Limb (tissue), 2 donors: ENCODE measurements at regions not wholly inside any gene's neighbourhood (a gene's known extent, or its start where the extent isn't known, plus 50 kb on each side); places are given as distances from the start of the nearest gene placed in this dataset.
A peak's percentile ranks its signal among the peaks of the same experiment; 100 is the strongest.

ENCODE experiments used
- DNase-seq, 2 donors: peaks; one replicate each; pipeline ENCODE4 v3.0.0-alpha.2; 2016; ENCODE audit errors: extremely low spot score in 2 of 2

GRCh38 chr15:70210528-70210927, 112.8 kb upstream of the TLE3 start:
- DNase-seq = no peak

DNA sequence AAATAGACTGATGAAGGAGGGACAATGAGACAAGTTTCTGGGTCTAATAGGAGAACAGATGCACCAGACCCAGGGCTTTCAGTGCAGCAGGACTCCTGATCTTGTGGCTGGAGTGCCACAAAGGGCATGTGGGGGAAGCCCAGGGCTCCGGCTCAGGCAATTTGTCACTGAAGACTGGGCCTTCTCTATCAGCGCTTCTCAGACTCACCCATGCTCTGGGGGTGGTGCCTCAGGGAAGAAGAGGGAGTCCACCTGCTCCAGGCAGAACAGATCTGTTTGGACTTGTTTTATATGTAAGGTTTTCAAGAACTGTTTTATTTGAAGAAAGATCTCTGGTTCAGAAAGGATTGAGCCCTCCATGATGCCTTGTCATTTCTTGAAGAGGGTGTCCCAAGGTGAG, 112.4 kb upstream of the TLE3 start:
- DNase-seq = no peak

- DNase-seq = no peak
Measured at GRCh38 chr15:70209499-70209898, 111.8 kb upstream of the TLE3 start.

DNA sequence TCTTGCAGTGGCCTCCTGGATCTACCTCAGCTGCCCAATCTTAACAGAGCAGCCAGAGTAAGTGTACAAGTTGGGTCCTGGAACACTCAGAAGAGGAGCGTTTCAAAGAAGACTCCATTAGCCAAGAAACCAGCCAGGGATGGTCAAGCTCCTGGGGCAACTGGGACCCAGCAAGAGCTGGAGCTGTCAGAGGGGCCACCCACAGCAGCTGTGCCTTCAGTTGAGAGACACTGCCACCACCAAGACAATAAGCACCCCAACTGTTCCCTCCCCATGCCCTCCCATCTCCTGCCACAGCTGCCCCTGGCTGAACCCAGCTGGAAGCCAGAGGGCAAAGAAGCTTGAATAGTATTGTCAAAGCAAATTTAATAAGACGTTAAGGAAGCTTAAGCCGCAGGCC, 110.6 kb upstream of the TLE3 start:
- no peak for DNase-seq

DNA sequence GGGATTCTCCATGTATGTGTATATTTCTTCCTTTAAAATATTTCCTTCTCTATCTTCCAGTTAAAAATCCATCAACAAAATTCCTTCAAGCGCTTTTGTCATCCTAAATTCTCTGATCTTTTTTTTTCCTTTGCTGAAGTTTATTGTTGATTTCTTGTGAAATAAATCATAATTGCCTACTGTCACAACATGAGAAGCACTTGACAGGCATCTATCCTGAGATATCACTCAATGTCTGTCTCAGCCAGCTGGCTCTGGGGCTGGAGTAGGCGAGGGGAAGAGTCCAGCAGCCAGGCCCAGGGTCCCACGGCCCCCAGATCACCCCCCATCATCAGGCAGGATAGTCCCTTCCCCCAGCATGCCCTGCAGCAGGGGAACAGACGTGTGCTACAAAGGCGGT, 109.0 kb upstream of the TLE3 start:
- DNase-seq = no peak

GRCh38 chr15:70204652-70205051, 106.9 kb upstream of the TLE3 start:
- DNase-seq = no peak

GRCh38 chr15:70203981-70204560, 106.4 kb upstream of the TLE3 start:
- DNase-seq = no peak

DNA sequence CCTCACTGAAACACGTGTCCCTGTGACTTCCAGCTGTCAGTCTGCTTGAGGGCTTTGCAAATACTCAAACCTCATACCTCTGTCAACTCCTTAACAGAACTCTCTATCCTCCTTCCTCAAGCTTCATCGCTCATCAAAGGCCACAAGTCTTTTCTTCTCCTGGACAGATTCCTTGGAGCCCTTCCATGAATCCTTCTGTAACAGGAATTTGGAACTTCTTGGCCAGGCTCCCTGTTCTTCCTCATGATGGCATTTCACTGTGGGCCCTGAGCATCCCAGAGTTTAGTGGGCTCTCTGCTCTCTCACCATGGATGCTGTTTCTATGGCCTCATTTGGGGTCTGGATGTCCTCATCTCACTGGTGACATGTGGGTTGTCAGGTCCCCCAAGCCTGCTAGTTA, 105.0 kb upstream of the TLE3 start:
- no peak for DNase-seq

DNA sequence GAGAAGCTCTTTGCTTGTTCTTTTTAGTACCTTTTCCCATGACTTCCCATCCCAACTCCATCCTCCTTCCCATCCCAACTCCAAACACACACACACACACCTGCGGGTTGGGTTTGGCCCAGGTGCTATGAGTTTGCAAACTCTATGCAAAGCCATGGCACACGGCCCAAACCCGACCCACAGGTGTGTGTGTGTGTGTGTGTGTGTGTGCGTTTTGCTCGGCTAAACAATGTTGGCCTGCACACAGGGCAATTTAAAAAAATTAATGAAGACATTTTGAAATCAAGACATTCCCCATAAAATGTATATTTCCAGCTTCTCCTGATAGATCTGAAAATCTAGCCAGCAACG, 103.7 kb upstream of the TLE3 start:
- DNase-seq = no peak

DNA sequence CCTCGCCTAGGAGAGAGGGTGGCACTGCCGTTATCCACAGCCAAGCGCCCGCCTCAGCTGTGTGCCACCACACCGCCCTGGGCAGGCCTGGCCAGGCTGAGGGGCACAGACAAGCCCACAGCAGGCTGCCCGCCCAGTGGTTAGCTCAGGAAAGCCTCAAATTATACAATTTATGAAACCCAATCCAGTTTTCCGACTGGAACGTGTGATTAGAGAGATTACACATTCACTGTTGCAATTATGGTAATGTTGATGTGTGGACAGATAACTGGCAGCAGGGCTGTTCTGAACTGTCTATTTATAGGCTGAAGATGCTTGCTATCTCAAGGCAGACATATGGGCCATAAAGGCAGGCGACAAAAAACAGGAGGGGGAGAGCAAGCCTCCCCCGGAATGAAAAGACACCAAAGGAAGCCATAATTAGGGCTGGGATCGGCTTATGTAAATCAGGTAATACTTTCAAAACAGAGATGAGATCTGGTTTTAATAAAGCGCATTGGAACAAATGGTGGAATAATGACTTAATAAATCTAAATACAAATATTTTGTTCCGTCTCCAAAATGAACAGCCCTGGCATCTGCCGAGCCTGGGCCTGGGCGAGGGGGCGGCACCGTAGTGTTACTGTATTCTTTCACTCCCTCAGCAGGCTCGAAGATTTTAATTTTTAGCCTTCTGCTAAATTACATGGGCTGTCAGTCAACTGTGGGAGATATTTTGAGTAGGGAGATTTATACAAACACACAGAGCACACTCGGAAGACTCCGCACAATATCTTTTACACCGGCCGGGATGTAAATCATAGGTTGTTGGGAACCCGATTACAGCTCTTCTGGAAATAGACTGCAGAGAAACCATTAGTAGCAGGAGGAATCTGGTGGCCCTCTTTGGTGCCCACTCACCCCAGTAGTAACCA, 103.1 kb upstream of the TLE3 start:
- no peak for DNase-seq

DNA sequence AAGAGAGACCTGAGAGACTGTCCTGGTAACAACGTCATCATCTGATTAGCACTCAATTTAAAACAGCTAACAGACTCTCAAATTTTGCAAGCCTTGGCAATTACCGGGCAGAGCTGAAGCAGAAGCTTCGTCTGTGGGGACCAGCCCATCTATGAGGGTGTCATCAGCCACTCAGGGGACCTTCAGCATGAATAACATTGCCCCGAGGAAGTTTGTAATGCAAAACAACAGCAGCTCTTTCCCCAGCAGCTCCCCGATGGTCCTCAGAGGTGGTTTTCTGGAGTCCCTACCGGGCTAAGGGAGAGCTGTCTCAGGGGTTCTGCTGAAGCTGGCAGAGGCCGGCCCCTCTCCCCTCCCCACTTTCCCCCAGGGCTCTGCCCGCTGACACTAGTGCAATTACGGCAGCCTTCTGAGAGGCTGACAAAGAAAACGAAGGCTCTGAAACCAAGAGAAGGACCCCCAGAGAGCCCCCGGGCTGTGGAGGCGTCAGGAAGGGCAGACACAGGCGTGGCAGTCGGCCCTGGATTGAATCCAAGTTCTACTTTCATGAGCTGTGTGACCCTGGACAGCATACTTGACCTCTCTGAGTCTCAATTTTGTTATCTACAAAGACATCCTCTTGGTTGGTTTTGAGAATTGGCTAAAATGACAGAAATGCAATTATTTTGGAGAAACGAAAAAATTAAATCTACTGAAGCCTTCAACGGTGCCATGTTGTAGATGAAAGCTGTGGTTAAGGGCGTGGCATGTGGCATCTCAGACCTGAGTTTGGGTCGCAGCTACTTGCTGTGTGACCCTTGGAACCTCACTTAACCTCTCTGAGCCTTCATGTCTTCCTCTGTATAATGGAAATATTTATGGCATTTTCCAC, 102.1 kb upstream of the TLE3 start:
- DNase-seq = no peak

DNA sequence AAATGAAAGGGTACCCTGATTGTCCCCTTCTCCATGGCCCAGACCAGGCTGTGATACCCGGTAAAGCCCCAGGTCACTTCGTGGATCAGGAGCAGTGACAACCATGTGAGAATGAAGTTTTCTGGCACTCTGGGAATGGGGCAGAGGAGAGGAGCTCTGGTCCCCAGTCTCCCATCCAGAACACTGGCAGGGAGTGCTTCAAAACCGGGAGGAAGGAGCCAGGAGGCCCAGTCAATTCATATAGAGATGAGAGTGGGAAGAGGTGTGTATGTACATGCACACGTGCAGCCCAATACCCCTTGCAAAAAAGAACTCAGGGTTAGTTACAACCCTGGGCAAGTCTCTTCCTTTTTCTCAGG, 101.4 kb upstream of the TLE3 start:
- no peak for DNase-seq

DNA sequence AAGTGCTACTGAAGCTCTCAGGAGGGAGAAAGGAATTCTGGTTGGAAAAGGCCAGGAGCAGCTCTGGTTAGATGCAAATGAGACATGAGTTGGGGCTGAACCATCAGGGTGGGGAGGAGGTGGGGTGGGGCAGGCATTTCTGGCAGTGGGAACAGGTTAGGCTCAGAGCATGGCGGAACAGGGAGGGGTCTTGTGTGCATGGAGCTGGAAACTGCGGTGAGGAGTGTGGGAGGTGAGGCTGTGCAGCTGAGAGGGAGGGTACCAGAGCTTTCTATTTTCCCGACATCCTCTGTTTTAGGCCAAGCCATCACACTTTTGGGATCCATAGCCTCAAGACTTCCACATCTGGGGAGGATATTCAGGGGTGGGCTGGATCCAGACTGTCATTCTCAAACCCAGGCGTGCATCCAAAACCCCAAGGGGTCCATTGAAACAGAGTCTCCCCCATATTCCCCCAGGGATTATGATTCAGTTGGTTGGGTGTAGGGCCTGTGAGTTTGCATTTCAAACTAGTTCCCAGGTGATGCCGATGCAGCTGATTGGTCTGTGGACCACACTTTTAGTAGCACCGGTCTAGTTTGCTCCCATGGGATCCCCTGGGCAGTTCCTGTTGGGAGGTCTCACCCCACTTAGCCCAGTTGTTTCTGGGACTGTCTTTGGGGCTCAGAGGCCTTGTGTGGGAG, 100.9 kb upstream of the TLE3 start:
- no peak for DNase-seq

GRCh38 chr15:70197945-70198361, 100.2 kb upstream of the TLE3 start:
- DNase-seq = no peak

GRCh38 chr15:70197318-70197944, 99.7 kb upstream of the TLE3 start:
- DNase-seq = no peak

- peak in 1 of 2 donors; percentile 74 for DNase-seq
Measured at GRCh38 chr15:70196372-70197316, 98.9 kb upstream of the TLE3 start.

- no peak for DNase-seq
Measured at GRCh38 chr15:70195587-70196305, 98.0 kb upstream of the TLE3 start.

- DNase-seq = no peak
Measured at GRCh38 chr15:70195171-70195570, 97.5 kb upstream of the TLE3 start.

DNA sequence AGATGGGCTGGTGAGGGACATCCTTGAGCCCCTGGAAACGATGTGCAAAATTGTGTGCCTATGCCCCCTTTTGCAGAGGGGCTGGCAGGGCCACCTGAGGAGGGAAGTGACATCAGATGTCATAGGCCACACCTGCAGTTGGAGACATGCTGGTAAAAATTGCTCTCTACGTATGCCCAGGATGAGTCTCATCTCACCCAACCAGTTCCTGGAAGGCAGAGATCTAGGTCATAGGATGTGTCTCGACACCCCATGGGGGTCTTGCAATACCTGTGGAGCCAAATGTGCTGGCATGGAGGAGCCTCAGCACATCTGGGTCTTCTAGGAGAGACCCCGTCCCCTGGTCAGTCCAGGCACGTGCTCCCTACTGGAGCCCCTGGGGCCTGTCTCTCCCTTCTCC, 96.5 kb upstream of the TLE3 start:
- no peak for DNase-seq

DNA sequence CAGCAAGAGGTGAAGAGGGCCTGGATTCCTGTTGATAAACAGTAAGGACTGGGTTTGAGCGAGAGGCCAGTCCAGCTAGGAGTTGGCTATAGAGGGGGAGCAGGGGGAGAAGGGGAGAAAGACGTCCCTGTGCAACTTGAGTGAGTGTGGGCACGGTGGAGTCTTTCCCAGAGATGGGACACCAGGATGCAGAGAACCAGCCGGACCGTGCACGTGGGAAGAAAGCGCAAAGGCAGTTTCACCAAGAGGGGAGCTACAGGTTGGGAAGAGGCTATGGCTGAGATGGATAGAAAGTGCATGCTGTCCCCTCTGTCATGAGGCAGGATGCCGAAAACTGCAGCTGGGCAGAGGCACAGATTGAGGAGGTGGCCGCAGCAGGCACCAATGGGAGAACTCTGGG, 96.0 kb upstream of the TLE3 start:
- DNase-seq = no peak
